NB4 (cell line): ENCODE measurements at regions not wholly inside any gene's neighbourhood (a gene's known extent, or its start where the extent isn't known, plus 50 kb on each side); places are given as distances from the start of the nearest gene placed in this dataset.

Experiments
- CTCF ChIP-seq: IDR thresholded peaks from one replicate; pipeline ENCODE4 v1.5.1; 2012; ENCODE audit warnings: low read depth, low read length
- POLR2A ChIP-seq: IDR thresholded peaks from 2 replicates; pipeline ENCODE4 v1.6.1; 2011; ENCODE audit warnings: mild to moderate bottlenecking; ENCODE audit not compliant: insufficient read length; ENCODE audit errors: extremely low read depth

DNA sequence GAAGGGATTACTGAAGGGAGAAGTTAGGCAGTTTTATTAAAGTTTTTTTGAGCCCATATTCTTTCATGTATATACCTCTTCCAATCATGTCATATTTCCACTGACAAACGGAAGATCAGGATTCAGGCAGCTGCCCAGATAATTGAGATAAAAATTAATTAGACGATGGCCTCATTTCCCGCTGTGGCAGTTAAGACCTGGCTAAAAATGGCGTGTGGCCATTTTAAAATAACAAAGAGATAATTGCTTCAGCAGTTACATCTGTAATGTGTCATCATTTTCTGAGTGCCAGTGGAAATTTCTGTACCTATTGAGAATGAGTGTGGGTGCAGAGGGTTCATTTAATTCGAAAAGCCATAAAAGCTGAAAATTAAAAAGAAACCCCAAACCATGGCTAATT, 215.1 kb downstream of the STK31 start:
- no peak for TF ChIP-seq CTCF
- TF ChIP-seq POLR2A = no peak
